SU-DHL-6 (cell line): ENCODE measurements at regions not wholly inside any gene's neighbourhood (a gene's known extent, or its start where the extent isn't known, plus 50 kb on each side); places are given as distances from the start of the nearest gene placed in this dataset.

ENCODE experiments used
- H2AFZ ChIP-seq: fragments of 200-600 bp; sonication (generic); 2 replicates; pipeline ENCODE4 v1.6.1; 2014; ENCODE audit warnings: low read depth, mild to moderate bottlenecking, moderate library complexity, mixed read lengths, antibody characterized with exemption, low read length; ENCODE audit not compliant: severe bottlenecking
- H3F3A ChIP-seq: fragments of 200-600 bp; shearing (Covaris generic); 2 replicates; pipeline ENCODE4 v1.6.0; 2016; ENCODE audit warnings: antibody characterized with exemption, mild to moderate bottlenecking; ENCODE audit not compliant: insufficient read depth
- H3K27ac ChIP-seq: fragments of 200-600 bp; sonication (generic); 2 replicates; pipeline ENCODE4 v1.5.1; 2016; ENCODE audit warnings: low read depth, mild to moderate bottlenecking, low read length, moderate library complexity, mixed read lengths
- H3K27me3 ChIP-seq: fragments of 200-600 bp; sonication (generic), shearing (Covaris generic); 2 replicates; pipeline ENCODE4 v1.6.0; 2014; ENCODE audit warnings: mild to moderate bottlenecking, low read length
- H3K36me3 ChIP-seq: fragments of 200-600 bp; sonication (generic); 2 replicates; pipeline ENCODE4 v1.6.1; 2014; ENCODE audit warnings: mild to moderate bottlenecking, low read length, mixed read lengths
- H3K4me2 ChIP-seq: fragments of 300-600, 200-600 bp; shearing (Covaris generic), sonication (generic); 2 replicates; pipeline ENCODE4 v1.6.0; 2014; ENCODE audit warnings: low read length, low read depth, mild to moderate bottlenecking; ENCODE audit not compliant: poor library complexity, severe bottlenecking
- H3K4me3 ChIP-seq: fragments of 200-600 bp; sonication (generic); 2 replicates; pipeline ENCODE4 v1.5.1; 2014; ENCODE audit warnings: antibody characterized with exemption, low read length, mild to moderate bottlenecking, mixed read lengths; ENCODE audit not compliant: insufficient read depth, poor library complexity, severe bottlenecking
- H3K79me2 ChIP-seq: fragments of 200-600 bp; sonication (generic); 2 replicates; pipeline ENCODE4 v1.6.1; 2014; ENCODE audit warnings: mild to moderate bottlenecking, low read length, moderate library complexity; ENCODE audit not compliant: insufficient read depth
- H3K9ac ChIP-seq: fragments of 200-600 bp; sonication (generic); 2 replicates; pipeline ENCODE4 v1.7.0; 2014; ENCODE audit warnings: mild to moderate bottlenecking, low read length
- H3K9me2 ChIP-seq: fragments of 200-600 bp; sonication (generic); replicated peaks from 2 replicates; pipeline ENCODE4 v1.6.1; 2014; ENCODE audit warnings: low read length; ENCODE audit not compliant: insufficient read depth
- H3K9me3 ChIP-seq: fragments of 200-600 bp; sonication (generic); 2 replicates; pipeline ENCODE4 v1.6.1; 2014; ENCODE audit warnings: low read length, mixed read lengths; ENCODE audit not compliant: insufficient read depth
- H4K20me1 ChIP-seq: fragments of 200-600 bp; sonication (generic); 2 replicates; pipeline ENCODE4 v1.6.1; 2014; ENCODE audit warnings: low read depth, mild to moderate bottlenecking, antibody characterized with exemption, low read length, moderate library complexity, mixed read lengths
- EZH2phosphoT487 ChIP-seq: fragments of 200-600 bp; sonication (generic), shearing (Covaris generic); conservative IDR thresholded peaks from 2 replicates; pipeline ENCODE4 v1.6.1; 2018; ENCODE audit warnings: mild to moderate bottlenecking, antibody characterized with exemption, low read length, moderate library complexity, mixed read lengths
- TF ChIP-seq, protein P1 (sequence below): fragments of 200-600 bp; sonication (generic); IDR thresholded peaks from one replicate; pipeline ENCODE4 v1.5.1; 2017; ENCODE audit warnings: antibody characterized with exemption, mild to moderate bottlenecking, low read length, moderate library complexity; ENCODE audit not compliant: insufficient read depth, poor library complexity, severe bottlenecking

DNA sequence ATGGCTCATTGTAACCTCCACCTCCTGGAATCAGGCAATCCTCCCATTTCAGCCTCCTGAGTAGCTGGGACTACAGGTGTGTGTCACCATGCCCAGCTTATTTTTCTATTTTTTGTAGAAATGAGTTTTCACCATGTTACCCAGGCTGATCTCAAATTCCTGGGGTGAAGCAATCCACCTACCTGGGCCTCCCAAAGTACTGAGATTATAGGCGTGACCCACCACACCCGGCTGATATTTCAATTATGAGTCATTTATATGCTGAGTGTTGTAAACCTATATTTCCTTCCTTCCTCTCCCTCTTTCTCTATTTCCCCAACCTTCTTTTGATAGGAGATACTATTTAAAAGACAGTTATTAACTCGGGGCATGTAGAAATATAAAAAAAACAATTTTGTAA, 469.6 kb upstream of the ID2 start:
- Histone ChIP-seq H3K36me3 (peaks cover 17% of the 10 kb centered on the region), H3K4me3 (no peak overlapping the region), H3K9me3 (no peaks in the 10 kb centered on the region), H3F3A (no peaks in the 10 kb centered on the region), H3K9ac (no peak overlapping the region), H3K27me3 (no peaks in the 10 kb centered on the region), H3K27ac (no peak overlapping the region), H3K9me2 (no peaks in the 10 kb centered on the region), H4K20me1 (no peaks in the 10 kb centered on the region), H2AFZ (no peak overlapping the region), H3K4me2 (no peak overlapping the region), H3K79me2 (no peaks in the 10 kb centered on the region)
- TF ChIP-seq, protein P1, sequence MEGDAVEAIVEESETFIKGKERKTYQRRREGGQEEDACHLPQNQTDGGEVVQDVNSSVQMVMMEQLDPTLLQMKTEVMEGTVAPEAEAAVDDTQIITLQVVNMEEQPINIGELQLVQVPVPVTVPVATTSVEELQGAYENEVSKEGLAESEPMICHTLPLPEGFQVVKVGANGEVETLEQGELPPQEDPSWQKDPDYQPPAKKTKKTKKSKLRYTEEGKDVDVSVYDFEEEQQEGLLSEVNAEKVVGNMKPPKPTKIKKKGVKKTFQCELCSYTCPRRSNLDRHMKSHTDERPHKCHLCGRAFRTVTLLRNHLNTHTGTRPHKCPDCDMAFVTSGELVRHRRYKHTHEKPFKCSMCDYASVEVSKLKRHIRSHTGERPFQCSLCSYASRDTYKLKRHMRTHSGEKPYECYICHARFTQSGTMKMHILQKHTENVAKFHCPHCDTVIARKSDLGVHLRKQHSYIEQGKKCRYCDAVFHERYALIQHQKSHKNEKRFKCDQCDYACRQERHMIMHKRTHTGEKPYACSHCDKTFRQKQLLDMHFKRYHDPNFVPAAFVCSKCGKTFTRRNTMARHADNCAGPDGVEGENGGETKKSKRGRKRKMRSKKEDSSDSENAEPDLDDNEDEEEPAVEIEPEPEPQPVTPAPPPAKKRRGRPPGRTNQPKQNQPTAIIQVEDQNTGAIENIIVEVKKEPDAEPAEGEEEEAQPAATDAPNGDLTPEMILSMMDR: no peak
- no peak for TF ChIP-seq EZH2phosphoT487

GRCh38 chr2:8214036-8214615, 467.7 kb upstream of the ID2 start:
- Histone ChIP-seq H4K20me1 (no peaks in the 10 kb centered on the region), H3F3A (no peaks in the 10 kb centered on the region), H3K4me3 (no peak overlapping the region), H3K4me2 (no peak overlapping the region), H2AFZ (no peak overlapping the region), H3K27ac (no peak overlapping the region), H3K9me3 (no peaks in the 10 kb centered on the region), H3K79me2 (no peaks in the 10 kb centered on the region), H3K9me2 (no peaks in the 10 kb centered on the region), H3K9ac (no peak overlapping the region), H3K36me3 (0 out of 2 replicates have a peak, but pooled peaks cover 3% of the 10 kb centered on the region), H3K27me3 (no peaks in the 10 kb centered on the region)
- no peak for TF ChIP-seq EZH2phosphoT487
- TF ChIP-seq, protein P1: no peak

GRCh38 chr2:8215159-8215863, 466.5 kb upstream of the ID2 start:
- Histone ChIP-seq H3K9me3 (no peaks in the 10 kb centered on the region), H3K27me3 (no peaks in the 10 kb centered on the region), H3F3A (no peaks in the 10 kb centered on the region), H4K20me1 (no peaks in the 10 kb centered on the region), H3K9ac (no peak overlapping the region), H3K36me3 (no peaks in the 10 kb centered on the region), H3K79me2 (no peaks in the 10 kb centered on the region), H3K9me2 (no peaks in the 10 kb centered on the region), H2AFZ (no peak overlapping the region), H3K4me3 (no peak overlapping the region), H3K27ac (no peak overlapping the region), H3K4me2 (no peak overlapping the region)
- TF ChIP-seq, protein P1: no peak
- TF ChIP-seq EZH2phosphoT487: no peak
